DOHH2 (cell line): ENCODE measurements at regions not wholly inside any gene's neighbourhood (a gene's known extent, or its start where the extent isn't known, plus 50 kb on each side); places are given as distances from the start of the nearest gene placed in this dataset.

Source experiments
- EZH2phosphoT487 ChIP-seq: fragments of 200-600 bp; sonication (generic); IDR thresholded peaks from 2 replicates; pipeline ENCODE4 v1.6.1; 2017; ENCODE audit warnings: borderline replicate concordance, mild to moderate bottlenecking, antibody characterized with exemption, low read length, moderate library complexity, mixed read lengths
- TF ChIP-seq, protein P1 (sequence below): fragments of 200-600 bp; sonication (generic); IDR thresholded peaks from one replicate; pipeline ENCODE4 v1.5.1; 2014; ENCODE audit warnings: antibody characterized with exemption, mild to moderate bottlenecking, low read depth, low read length; ENCODE audit not compliant: poor library complexity, severe bottlenecking

DNA sequence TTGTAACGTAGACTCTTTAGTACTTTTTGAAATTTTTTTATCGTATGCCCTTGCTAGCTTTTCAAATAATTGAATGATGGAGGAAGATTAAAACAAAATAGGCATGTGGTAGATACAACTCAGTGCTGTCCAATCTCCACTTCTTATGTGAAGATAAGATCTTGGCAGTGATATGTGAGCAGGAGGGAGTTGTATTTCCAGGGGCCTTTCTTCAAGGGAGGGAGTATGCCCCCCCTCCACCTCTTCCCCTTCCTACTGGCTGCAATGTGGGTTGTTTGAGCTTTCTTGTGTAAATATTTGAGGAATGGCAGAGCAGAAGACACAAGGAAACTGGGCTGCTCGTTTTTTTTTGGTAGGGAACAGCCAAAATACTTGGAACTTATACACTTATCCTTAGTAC, 374.9 kb downstream of the PSAT1 start:
- TF ChIP-seq, protein P1, sequence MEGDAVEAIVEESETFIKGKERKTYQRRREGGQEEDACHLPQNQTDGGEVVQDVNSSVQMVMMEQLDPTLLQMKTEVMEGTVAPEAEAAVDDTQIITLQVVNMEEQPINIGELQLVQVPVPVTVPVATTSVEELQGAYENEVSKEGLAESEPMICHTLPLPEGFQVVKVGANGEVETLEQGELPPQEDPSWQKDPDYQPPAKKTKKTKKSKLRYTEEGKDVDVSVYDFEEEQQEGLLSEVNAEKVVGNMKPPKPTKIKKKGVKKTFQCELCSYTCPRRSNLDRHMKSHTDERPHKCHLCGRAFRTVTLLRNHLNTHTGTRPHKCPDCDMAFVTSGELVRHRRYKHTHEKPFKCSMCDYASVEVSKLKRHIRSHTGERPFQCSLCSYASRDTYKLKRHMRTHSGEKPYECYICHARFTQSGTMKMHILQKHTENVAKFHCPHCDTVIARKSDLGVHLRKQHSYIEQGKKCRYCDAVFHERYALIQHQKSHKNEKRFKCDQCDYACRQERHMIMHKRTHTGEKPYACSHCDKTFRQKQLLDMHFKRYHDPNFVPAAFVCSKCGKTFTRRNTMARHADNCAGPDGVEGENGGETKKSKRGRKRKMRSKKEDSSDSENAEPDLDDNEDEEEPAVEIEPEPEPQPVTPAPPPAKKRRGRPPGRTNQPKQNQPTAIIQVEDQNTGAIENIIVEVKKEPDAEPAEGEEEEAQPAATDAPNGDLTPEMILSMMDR: no peak
- no peak for TF ChIP-seq EZH2phosphoT487
